ENCODE measurements at regions not wholly inside any gene's neighbourhood (a gene's known extent, or its start where the extent isn't known, plus 50 kb on each side); places are given as distances from the start of the nearest gene placed in this dataset.

GRCh38 chr7:46153951-46154787 lies 233.1 kb upstream of the IGFBP3 start:
- Mint-ChIP-seq H3K4me1 (ENCODE audit: unreplicated experiment) (peaks cover 44% of the 10 kb centered on the region), H3K9me3 (ENCODE audit: unreplicated experiment) (peaks cover 4% of the 10 kb centered on the region), H3K27me3 (ENCODE audit: unreplicated experiment) (no peaks in the 10 kb centered on the region), H3K27ac (ENCODE audit: unreplicated experiment) (peak overlapping the region; percentile 19), H3K36me3 (ENCODE audit: unreplicated experiment) (peaks cover 2% of the 10 kb centered on the region), H3K4me3 (ENCODE audit: unreplicated experiment) (no peak overlapping the region)
- DNase-seq (ENCODE audit: extremely low spot score, unreplicated experiment) = no peak
- TF ChIP-seq CTCF (IDR thresholded peaks at IDR 0.05) = no peak

DNA sequence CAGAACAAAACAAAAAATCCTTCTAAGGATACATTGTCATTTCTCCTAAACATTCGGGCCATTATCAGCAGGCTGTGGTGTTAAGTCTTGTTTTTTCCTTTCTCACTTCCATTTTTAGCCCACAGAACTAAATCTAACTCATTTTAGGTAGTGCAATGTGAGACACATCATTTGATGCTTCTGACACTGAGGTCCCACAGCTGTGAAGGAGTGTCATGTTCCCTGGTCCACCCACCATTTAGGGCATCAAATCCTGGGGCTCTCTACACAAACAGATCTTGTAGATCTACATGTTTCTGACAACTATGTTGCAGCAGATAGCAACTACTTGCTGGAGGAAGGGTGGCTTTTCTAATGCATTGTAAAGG lies 232.5 kb upstream of the IGFBP3 start:
- no peaks in the 10 kb centered on the region for H3K27me3 Mint-ChIP-seq (ENCODE audit: unreplicated experiment)
- no peak overlapping the region for H3K4me3 Mint-ChIP-seq (ENCODE audit: unreplicated experiment)
- H3K9me3 Mint-ChIP-seq (ENCODE audit: unreplicated experiment) = peaks cover 4% of the 10 kb centered on the region
- H3K36me3 Mint-ChIP-seq (ENCODE audit: unreplicated experiment) = peaks cover 2% of the 10 kb centered on the region
- TF ChIP-seq CTCF (IDR thresholded peaks at IDR 0.05) = no peak
- peak overlapping the region; percentile 19 for H3K27ac Mint-ChIP-seq (ENCODE audit: unreplicated experiment)
- peaks cover 44% of the 10 kb centered on the region for H3K4me1 Mint-ChIP-seq (ENCODE audit: unreplicated experiment)
- DNase-seq (ENCODE audit: extremely low spot score, unreplicated experiment) = no peak

DNA sequence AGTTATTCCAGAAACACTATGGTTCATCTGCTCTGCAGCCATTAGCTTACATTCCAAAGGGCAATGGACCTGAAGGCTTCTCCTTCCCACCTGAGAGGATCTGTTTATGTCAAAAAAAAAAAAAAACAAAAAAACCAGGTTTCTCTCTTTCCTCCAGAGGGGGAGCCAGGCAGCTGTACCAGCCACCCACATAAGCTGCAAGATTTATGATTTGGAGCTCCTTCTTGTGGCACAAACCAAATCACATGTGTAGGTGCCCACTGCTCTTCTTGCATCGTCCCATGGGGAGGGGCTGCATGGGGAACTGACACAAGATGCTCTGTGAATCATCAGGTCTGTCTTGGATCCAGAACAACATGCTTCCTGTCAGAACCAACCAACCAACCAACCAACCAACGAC lies 231.6 kb upstream of the IGFBP3 start:
- peaks cover 2% of the 10 kb centered on the region for H3K36me3 Mint-ChIP-seq (ENCODE audit: unreplicated experiment)
- H3K4me1 Mint-ChIP-seq (ENCODE audit: unreplicated experiment) = peaks cover 44% of the 10 kb centered on the region
- no peak for TF ChIP-seq CTCF (IDR thresholded peaks at IDR 0.05)
- no peak overlapping the region for H3K4me3 Mint-ChIP-seq (ENCODE audit: unreplicated experiment)
- peaks cover 7% of the 10 kb centered on the region for H3K9me3 Mint-ChIP-seq (ENCODE audit: unreplicated experiment)
- no peaks in the 10 kb centered on the region for H3K27me3 Mint-ChIP-seq (ENCODE audit: unreplicated experiment)
- H3K27ac Mint-ChIP-seq (ENCODE audit: unreplicated experiment) = no peak overlapping the region
- no peak for DNase-seq (ENCODE audit: extremely low spot score, unreplicated experiment)

GRCh38 chr7:46150721-46151120 lies 229.6 kb upstream of the IGFBP3 start:
- TF ChIP-seq CTCF (IDR thresholded peaks at IDR 0.05) = no peak
- no peaks in the 10 kb centered on the region for H3K27me3 Mint-ChIP-seq (ENCODE audit: unreplicated experiment)
- no peak for DNase-seq (ENCODE audit: extremely low spot score, unreplicated experiment)
- H3K4me1 Mint-ChIP-seq (ENCODE audit: unreplicated experiment) = peaks cover 61% of the 10 kb centered on the region
- no peak overlapping the region for H3K4me3 Mint-ChIP-seq (ENCODE audit: unreplicated experiment)
- peaks cover 4% of the 10 kb centered on the region for H3K9me3 Mint-ChIP-seq (ENCODE audit: unreplicated experiment)
- peaks cover 2% of the 10 kb centered on the region for H3K36me3 Mint-ChIP-seq (ENCODE audit: unreplicated experiment)
- peak overlapping the region; percentile 70 for H3K27ac Mint-ChIP-seq (ENCODE audit: unreplicated experiment)

GRCh38 chr7:46150202-46150601 lies 229.1 kb upstream of the IGFBP3 start:
- DNase-seq (ENCODE audit: extremely low spot score, unreplicated experiment) = no peak
- peaks cover 4% of the 10 kb centered on the region for H3K9me3 Mint-ChIP-seq (ENCODE audit: unreplicated experiment)
- H3K27ac Mint-ChIP-seq (ENCODE audit: unreplicated experiment) = peak overlapping the region; percentile 70
- H3K4me3 Mint-ChIP-seq (ENCODE audit: unreplicated experiment) = no peak overlapping the region
- TF ChIP-seq CTCF (IDR thresholded peaks at IDR 0.05) = no peak
- peaks cover 67% of the 10 kb centered on the region for H3K4me1 Mint-ChIP-seq (ENCODE audit: unreplicated experiment)
- no peaks in the 10 kb centered on the region for H3K27me3 Mint-ChIP-seq (ENCODE audit: unreplicated experiment)
- H3K36me3 Mint-ChIP-seq (ENCODE audit: unreplicated experiment) = peaks cover 2% of the 10 kb centered on the region
